HG03108 (cell line): ENCODE measurements at regions not wholly inside any gene's neighbourhood (a gene's known extent, or its start where the extent isn't known, plus 50 kb on each side); places are given as distances from the start of the nearest gene placed in this dataset.

Source experiments
- ATAC-seq: cut with Tn5 transposase; IDR thresholded peaks from one replicate; pipeline ENCODE4 v1.9.1; 2021; ENCODE audit warnings: moderate library complexity; ENCODE audit not compliant: unreplicated experiment

DNA sequence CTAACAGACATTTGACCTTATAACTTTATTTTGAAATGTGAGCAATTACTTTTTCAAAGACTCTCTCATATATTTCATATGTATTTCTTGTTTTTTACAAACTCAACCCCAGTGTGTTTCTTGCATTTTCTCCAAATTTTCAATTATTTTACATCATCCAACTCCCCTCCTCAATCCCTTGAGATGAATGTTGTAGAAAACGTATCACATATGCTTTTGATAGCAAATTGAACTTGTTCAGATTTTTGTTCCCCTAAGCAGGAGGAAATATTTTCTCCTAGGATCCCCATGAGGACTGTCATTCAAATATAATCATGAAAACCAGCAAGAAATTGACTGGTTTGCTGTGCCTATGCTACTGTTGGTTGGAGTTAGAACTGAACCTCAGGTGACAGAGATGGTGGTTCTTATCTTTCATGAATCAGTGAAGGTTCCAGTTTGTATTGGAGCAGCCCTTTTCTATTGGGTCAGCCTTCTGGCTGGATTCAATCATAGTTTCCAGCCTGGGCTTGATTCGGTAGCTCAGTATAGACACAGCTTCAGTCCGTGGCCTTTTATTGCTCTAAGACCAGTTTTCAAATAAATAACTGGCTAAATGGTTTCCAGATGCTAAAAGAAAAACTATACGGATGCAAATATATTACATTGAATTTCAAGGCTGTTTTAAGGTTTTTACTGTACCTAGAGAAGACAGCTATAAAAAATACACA, 591.0 kb downstream of the EPHA4 start:
- no peak for ATAC-seq

DNA sequence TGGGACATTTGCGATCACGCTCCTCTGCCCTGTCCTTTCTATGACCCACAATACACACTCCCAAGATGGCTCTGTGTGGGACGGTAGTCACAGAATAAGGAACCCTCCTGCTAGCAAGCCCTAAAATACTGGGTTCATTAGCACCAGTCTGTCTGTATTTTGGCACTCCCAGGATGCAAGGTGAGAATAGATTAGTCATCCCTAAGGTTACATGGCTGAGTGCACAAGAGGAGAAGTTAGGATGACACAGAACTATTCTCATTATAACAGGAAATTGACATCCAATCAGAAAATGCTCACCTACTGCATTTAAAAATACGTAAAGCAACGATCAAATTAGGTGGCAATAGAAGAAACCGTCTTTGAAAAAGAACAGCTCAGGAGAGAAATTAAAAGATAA, 590.2 kb downstream of the EPHA4 start:
- no peak for ATAC-seq

DNA sequence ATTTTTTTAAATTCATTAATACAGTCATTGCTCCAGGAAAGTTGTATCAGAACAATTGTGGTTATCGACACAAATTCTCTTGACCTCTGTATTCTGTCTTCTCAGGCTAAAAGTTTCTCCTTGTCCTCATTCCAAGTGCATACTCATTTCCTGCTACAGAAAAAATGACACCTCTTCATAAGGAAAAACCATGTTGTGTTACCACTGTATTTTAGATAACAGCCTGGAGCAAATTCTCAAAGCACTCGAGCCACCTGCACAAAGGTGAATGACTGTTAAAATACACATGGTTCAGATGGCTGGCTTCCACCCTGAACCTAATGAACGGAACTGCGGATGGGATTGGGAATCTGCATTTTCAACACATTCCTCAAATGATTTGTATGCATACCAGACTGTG, 586.5 kb downstream of the EPHA4 start:
- ATAC-seq = no peak

DNA sequence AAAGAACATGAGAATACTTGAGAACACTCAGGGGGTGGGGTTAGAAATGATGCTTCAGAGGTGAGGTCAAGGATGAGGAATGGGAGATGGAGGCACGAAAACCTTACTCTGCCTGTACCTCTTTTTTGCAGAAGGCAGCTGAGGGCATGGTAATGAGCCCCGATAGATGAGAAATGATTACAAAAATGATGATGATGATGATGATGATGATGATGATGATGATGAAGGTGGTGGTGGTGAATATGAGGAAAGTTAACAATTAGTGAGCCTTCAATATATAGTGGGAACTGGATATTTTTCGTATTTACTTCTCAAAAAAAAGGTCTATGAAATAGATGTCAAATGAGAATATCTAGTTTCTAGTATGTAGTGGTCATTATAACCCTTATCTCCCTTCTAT, 584.3 kb downstream of the EPHA4 start:
- no peak for ATAC-seq

DNA sequence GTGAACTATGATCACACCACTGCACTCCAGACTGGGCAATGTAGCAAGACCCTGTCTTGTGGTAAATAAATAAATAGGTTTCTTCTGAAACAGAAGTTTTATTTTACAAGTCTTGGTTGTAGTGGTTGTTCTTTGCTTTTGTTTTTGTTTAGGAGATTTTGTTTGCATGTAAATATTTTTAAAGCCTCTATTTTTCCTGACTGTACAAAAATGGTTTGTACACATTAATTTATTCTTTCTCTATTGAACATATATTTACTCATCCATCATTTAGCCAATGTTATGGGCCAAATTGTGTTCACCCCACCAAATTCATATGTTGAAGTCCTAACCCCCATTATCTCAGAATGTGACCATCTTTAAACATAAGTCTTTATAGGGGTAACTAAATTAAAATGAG, 580.1 kb downstream of the EPHA4 start:
- no peak for ATAC-seq

DNA sequence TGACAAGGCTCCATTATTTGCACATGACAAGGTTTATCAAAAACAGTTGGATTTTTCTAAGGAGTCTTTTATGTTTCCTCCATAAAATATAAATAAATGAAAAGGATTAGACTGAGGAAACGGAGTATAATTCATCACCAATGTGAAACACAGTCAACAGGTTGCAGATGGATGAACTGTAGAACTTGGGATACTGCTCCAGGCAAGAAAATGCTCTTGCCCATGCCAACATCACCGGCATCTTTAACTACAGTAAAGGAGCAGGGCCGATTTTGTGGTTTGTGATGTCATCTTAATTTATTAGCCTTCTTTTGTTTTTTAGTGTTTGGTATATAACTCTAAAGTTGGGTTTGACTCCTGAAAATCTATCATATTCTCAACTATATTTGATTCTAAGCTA, 577.3 kb downstream of the EPHA4 start:
- ATAC-seq = no peak

DNA sequence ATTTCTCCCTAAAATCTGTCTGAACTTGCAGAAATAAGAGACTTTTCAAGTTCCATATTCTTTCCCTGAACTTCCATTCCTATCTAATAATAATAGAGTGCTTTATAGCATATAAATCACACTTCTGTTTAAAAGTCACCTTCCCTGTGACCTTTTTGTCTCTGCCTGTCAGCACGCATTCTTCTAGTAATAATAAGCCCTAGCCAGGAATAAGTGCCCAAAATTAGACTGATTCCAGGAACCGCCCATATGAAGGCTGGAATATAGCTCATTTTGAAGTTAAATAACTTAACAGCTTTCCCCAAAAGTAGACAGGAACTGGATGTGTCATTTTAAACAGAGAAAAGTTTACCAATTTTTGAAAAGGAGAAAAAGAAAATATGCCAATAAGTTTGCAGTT, 576.5 kb downstream of the EPHA4 start:
- ATAC-seq = no peak

DNA sequence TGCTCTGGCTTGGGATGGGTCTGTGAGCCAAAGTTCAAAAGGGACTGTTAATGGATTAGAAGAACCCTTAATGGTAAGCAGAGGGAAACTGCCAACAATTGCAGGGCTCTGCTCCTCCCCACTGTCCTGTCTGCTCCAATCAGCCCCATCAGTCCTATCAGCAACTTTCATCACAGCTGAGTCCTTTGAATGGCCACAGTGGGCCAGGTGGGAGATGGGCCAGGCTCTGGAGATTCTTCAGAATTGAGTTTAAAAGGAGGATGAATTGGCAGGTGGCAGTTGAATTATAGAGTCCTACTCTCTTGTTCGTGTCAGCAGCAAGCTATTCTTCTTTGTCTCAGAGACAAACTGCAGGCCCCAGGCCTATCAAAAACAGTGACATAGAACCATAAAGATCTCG, 573.9 kb downstream of the EPHA4 start:
- ATAC-seq = no peak

DNA sequence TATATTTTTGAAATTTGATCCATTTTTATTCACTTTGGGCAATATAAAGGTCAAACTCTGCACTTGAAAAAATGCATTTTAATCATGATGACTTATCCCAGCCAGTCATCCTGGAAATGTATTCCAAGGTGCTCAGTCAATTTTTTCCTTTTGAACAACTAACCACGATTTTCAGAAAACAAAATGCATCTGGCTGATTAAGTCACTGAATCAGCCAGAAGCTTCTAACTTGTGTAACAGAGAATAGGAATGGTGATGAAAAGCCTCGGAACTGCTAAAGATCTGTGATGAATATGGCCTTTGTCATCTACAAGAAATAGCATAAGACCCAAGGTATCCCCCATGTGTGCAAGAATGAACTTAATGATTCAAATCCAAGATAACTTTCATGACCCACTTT, 572.7 kb downstream of the EPHA4 start:
- no peak for ATAC-seq

DNA sequence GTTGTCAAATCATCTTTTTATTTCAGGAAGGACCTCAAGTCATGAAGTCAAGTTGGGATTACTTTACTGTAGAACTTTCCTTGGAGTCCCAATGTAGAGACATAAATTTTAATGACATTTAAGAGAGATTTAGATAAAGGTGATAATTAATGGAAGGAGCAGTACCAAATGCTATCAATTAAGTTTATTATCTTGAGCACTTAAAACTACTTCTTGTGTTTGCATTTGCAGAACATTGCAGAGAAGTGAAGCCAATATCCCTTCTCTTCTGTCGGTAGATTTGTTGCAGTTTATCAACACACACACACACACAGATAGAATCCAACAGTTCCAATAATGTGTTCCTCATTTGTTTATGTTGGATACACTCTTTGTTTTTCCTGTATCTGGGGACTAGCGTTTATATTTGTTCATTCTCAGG, 570.7 kb downstream of the EPHA4 start:
- ATAC-seq = no peak

DNA sequence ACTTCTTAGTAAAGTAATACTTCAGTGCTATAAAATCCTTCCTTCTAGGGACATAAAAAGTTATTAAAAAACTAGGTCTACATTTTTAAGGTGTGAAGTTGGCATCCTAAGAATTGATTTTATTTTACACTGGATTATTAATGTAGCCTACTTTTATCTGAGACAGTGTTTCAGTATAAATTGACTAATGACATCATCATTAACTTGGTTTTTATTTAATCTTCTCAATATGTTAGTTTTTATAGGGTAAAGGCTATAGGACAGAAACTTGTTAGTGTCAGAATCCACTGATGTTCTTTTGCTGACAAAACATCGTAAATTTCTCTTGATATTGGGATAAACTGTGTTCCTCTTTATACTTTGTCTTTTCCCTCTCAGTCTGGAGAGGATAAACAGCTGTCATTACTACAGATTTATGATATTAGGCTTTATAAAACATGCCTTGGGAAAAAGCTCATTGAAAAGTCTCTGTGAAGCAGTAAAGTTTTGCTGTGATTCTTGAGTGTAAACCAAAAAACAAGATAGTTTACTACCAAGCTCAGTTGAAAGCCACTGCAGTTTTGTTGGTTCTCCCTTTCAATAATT, 569.9 kb downstream of the EPHA4 start:
- no peak for ATAC-seq

DNA sequence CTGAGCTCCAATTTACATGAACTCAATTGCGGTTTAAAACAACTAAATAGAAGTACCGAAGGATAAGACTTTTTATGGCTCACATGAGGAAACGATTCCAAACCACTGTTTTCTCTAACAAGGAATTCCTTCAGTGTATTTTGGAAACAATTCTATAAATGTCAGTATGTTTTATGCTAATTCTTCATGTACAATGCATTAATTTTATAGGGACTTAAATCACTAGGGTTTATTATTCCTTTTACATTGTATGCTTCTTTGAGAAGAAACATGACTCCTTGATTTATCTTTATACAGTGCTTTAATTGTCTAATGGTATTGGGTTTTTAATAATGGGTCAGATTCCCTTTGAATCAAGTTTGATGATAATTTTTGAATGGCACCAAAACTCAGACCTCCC, 566.8 kb downstream of the EPHA4 start:
- ATAC-seq = no peak

DNA sequence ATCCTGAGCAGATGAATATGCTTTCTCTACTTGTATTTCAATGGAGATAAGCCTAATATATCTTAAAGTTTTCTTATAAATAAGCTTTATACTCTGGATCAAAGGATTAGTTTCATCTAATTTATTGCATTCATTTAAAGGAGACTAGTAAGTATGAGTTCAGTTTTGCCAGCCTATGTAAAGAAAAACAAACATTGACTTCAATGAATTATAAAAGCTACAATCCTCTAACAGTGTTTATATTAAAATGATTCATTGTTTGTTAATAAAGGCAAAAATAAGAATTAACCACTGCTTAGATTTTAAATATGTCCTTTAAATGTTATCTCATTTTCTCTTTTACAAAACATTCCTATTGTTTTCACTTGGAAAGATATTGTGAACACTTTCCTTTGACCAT, 566.0 kb downstream of the EPHA4 start:
- ATAC-seq = no peak

DNA sequence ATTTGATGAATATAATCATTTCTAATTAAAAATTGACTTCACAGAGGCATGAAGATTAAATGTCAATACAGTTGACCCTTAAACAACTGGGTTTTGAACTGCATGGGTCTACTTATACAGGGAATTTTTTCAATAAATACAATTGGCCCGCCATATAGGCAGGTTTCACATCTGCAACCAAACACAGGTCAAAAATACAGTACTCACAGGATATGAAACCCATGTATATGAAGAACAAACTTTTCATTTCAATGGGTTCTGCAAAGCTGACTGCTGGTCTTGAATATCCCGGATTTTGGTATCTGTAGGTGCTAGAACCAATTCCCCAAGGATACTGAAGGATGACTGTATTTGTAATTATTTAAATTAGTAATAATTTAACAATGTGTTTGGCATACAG, 555.6 kb downstream of the EPHA4 start:
- no peak for ATAC-seq

DNA sequence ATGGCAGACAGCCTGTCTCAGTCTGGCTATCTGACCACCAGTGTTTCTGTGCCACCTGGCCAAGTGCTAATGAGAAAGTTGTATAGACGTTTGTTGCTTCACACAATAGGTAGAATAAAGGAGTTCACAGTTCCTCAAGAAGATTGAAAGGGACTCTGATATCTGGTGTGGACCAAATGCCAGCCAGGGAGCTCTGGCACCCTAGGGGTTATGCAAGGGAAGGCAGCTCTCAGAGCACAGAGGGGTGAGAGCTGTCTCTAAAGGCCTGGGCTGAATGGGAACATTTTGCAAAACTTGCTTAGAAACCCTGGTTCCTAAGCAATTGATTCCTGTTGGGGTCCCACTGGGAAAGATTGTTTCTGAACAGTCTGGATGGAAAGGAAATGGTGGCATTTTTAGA, 553.8 kb downstream of the EPHA4 start:
- no peak for ATAC-seq

DNA sequence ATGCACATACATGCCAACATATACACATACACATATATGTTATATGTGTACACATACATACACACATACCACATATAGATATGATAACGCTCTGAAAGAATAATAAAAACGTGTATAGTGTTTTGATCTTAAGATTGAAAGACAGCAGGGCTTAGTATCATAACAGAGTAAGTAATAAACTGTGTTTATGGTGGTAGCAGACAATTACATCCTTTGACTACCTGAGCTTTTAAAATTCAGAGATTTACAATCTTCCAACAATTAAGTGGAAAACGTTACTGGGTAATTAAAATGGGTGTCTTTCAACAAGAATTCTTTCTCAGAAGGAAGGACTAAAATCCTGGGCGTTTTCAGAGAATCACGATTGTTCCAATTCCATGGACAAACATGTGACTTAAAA, 552.4 kb downstream of the EPHA4 start:
- ATAC-seq = no peak

DNA sequence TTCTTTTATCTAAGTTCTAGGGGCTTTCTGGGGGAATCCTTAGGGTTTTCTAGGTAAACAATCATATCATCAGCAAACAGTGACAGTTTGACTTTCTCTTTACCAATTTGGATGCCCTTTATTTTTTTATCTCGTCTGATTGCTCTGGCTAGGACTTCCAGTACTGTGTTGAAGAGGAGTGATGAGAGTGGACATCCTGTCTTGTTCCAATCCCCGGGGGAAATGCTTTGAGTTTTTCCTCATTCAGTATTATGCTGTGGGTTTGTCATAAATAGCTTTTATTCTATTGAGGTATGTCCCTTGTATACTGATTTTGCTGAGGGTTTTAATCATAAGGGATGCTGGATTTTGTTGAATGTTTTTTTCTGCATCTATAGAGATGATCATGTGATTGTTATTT, 549.5 kb downstream of the EPHA4 start:
- no peak for ATAC-seq

DNA sequence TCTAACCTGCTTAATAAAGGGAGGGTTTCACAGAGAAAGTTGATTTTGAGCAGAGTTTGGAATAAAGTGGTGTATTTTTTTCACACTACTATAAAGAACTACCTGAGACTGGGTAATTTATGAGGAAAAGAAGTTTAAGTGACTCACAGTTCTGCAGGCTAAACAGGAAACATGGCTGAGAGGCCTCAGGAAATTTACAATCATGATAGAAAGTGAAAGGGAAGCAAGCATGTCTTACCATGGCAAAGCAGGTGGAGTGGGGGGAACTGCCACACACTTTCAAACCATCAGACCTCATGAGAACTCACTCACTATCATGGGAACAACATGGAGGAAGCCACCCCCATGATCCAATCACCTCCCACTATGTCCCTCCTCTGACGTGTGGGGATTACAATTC, 546.7 kb downstream of the EPHA4 start:
- ATAC-seq = no peak

DNA sequence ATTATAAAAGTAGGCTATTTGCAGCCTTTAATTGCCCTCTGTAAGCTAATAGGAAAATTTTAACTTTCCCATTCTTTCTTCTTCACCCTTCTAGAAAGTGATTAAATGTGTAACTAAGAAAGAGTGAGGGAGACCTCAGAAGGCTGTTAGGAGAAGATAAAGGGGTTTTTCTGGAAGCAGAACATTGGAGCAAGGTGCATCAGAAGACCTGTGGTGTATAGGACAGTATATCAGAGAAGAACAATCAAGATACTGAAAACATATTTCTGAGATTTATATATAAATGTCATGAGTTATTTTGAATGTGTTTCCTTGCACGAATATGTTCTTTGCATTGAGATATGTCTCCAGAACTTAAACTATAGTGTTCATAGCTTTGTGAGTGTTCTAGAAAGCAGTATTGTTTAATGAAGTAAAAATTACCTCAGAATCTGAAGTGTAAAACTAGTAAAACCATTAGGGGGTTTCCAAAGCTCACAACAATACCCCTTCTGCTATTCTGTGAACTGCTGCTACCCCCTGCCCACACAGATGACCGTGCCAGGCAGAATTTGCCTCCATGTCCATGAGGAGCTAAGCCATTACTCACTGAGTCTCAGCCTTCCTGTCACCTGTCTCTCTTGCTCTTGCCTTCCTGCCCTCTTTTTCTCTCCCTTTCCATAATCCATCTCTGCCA, 537.9 kb downstream of the EPHA4 start:
- no peak for ATAC-seq

DNA sequence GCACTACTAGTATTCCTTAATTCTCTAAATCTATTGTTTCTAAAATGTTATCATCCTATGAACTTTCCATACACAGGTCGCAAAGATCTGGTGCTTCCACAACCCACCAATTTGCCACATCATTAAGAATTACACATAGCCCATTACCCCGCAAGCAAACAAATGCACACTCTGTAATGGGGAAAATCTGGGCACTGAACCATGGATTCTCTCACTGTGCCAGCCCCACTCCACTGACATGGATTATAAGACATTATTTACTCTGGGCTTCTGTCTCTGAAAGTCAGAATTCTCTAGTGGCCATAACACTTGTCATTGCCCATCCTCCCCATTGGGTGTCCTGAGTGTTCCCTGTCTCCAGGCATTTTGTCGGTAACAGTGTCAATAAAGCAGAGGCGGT, 537.1 kb downstream of the EPHA4 start:
- ATAC-seq = no peak

DNA sequence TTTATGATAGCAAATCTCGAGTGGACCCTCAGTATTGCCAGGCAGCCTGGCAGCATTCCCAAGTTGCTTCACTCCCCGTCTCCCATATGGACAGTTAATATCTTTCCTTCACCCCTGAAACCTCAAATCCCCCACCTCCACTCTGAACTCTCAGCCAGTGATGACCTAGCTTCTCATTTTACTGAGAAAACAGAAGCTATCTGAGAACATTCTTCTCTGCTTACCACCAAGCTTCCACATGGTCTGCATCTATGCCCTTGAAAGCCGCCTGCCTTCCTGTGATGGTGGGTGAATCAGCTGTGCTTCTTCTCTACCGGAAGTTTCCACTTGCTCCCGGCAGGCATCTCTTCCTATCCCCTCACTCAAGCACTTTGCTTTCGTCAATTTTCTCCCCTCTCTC, 529.2 kb downstream of the EPHA4 start:
- ATAC-seq = no peak

DNA sequence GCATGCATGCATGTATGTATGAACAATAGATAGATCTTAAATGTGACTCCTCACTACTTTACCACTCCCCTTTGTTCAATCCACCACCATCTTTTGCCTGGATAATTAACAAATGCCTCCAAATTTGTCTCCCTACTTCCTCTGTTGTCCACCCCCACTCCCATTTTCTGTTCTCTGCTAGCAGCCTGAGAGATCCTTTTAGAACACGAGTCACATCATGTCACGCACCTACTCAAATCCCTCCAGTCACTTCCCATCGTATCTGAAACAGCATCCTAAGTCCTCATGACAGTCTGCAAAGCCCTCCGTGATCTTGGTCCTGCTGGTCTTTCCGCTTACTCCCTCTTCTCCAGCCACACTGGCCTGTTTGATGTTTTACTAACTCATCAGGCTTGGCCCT, 527.3 kb downstream of the EPHA4 start:
- no peak for ATAC-seq
